ENCODE measurements at regions not wholly inside any gene's neighbourhood (a gene's known extent, or its start where the extent isn't known, plus 50 kb on each side); places are given as distances from the start of the nearest gene placed in this dataset.

- H2AFZ ChIP-seq (ENCODE audit: low read depth, low read length, poor library complexity, severe bottlenecking) = no peak overlapping the region
- H3K9me2 ChIP-seq (ENCODE audit: insufficient read depth) = no peaks in the 10 kb centered on the region
- peaks cover 10 to 22% of the 10 kb centered on the region in 2 experiments; a peak in 2 of 4 replicates for H3K9me3 ChIP-seq (ENCODE audit: control insufficient read depth in 1 of 2, insufficient read depth in 1 of 2, low read depth in 1 of 2, low read length in 2 of 2)
- ChIA-PET POLR2A (no interaction called here), RAD21 (ENCODE audit: low non-redundant PET in 1 of 2, low total read pairs in 2 of 2, uncharacterized antibody in 2 of 2, unreplicated experiment in 2 of 2) (no interaction called here), CTCF (no interaction called here)
- no peaks in the 10 kb centered on the region for H4K20me1 ChIP-seq (ENCODE audit: insufficient read depth)
- H3K4me3 ChIP-seq (replicated peaks in 1 of 2; ENCODE audit: low read depth in 1 of 2, low read length in 2 of 2) = no peak overlapping the region
- intact Hi-C loops (cut with micrococcal nuclease) = no loop called here
- no TSS peak for BruUV-seq (replicated peaks)
- ATAC-seq (no peak), DNase-seq (ENCODE audit: low read depth, low spot score) (no peak)
- H3K4me1 ChIP-seq (ENCODE audit: control insufficient read depth in 1 of 2, insufficient read depth in 2 of 2, low read length in 2 of 2) = no peaks in the 10 kb centered on the region
- no peaks in the 10 kb centered on the region for H3K36me3 ChIP-seq (ENCODE audit: control insufficient read depth in 1 of 2, insufficient read depth in 2 of 2, low read length in 2 of 2)
- no peaks in the 10 kb centered on the region for H3K79me2 ChIP-seq (ENCODE audit: insufficient read depth, low read length)
- H3K27me3 ChIP-seq (ENCODE audit: insufficient read depth, low read length) = no peaks in the 10 kb centered on the region
- no peak overlapping the region for H3K4me2 ChIP-seq (ENCODE audit: low read length)
- TF ChIP-seq ZFX (IDR thresholded peaks at IDR 0.05) (no peak), ATF3 (IDR thresholded peaks at IDR 0.05) (no peak), EZH2 (IDR thresholded peaks at IDR 0.05) (no peak), JUND (IDR thresholded peaks at IDR 0.05) (no peak), EGR1 (IDR thresholded peaks at IDR 0.05; ENCODE audit: low read depth) (no peak), TCF7L2 (IDR thresholded peaks at IDR 0.05; ENCODE audit: borderline replicate concordance, extremely low read depth, insufficient read depth, insufficient read length) (no peak), SRF (IDR thresholded peaks at IDR 0.05; ENCODE audit: low read depth) (no peak), CTCF (IDR thresholded peaks at IDR 0.05 in 2 of 3, conservative IDR thresholded peaks at IDR 0.05 in 1 of 3; ENCODE audit: borderline replicate concordance in 1 of 3, insufficient read depth in 1 of 3, low read depth in 2 of 3, low read length in 2 of 3) (no peak), SIN3A (IDR thresholded peaks at IDR 0.05; ENCODE audit: low read depth) (no peak), CBX3 (IDR thresholded peaks at IDR 0.05; ENCODE audit: low read depth) (no peak), RAD21 (IDR thresholded peaks at IDR 0.05; ENCODE audit: low read depth) (no peak), ZNF274 (IDR thresholded peaks at IDR 0.05; ENCODE audit: low read depth, low read length) (no peak), ZBTB33 (IDR thresholded peaks at IDR 0.05; ENCODE audit: extremely low read depth, insufficient replicate concordance, low read length) (no peak), POLR2A (IDR thresholded peaks at IDR 0.05; ENCODE audit: borderline replicate concordance, extremely low read depth, insufficient read depth, insufficient read length) (no peak), EZH2phosphoT487 (IDR thresholded peaks at IDR 0.05; ENCODE audit: borderline replicate concordance) (no peak), ELF1 (IDR thresholded peaks at IDR 0.05; ENCODE audit: borderline replicate concordance, low read depth) (no peak), MAX (IDR thresholded peaks at IDR 0.05) (no peak), CEBPB (IDR thresholded peaks at IDR 0.05; ENCODE audit: low read depth) (no peak), SP1 (IDR thresholded peaks at IDR 0.05; ENCODE audit: low read depth) (no peak)
- H3K27ac ChIP-seq (ENCODE audit: low read depth, low read length) = no peak overlapping the region
- H3K9ac ChIP-seq (ENCODE audit: low read length) = no peak overlapping the region
Measured at GRCh38 chr2:22189893-22190480, 1066.2 kb downstream of the TDRD15 start.
